ENCODE measurements at regions not wholly inside any gene's neighbourhood (a gene's known extent, or its start where the extent isn't known, plus 50 kb on each side); places are given as distances from the start of the nearest gene placed in this dataset.

GRCh38 chr5:113950186-113950585 lies 411.7 kb upstream of the KCNN2 start:
- no peaks in the 10 kb centered on the region for H3K36me3 ChIP-seq (ENCODE audit: control insufficient read depth, insufficient read depth, low read length)
- H3K27me3 ChIP-seq (replicated peaks; ENCODE audit: control insufficient read depth, insufficient read depth, low read length) = no peaks in the 10 kb centered on the region
- DNase-seq (ENCODE audit: extremely low read depth, insufficient read length) = no peak
- H3K4me3 ChIP-seq (replicated peaks; ENCODE audit: low read depth, low read length) = no peak overlapping the region
- no peak for TF ChIP-seq CTCF (IDR thresholded peaks at IDR 0.05; ENCODE audit: insufficient read depth, low read length, poor library complexity, severe bottlenecking)

GRCh38 chr5:113965225-113965624 lies 396.6 kb upstream of the KCNN2 start:
- no peak for TF ChIP-seq CTCF (IDR thresholded peaks at IDR 0.05; ENCODE audit: insufficient read depth, low read length, poor library complexity, severe bottlenecking)
- DNase-seq (ENCODE audit: extremely low read depth, insufficient read length) = no peak
- Histone ChIP-seq H3K4me3 (replicated peaks; ENCODE audit: low read depth, low read length) (no peak overlapping the region), H3K27me3 (replicated peaks; ENCODE audit: control insufficient read depth, insufficient read depth, low read length) (no peaks in the 10 kb centered on the region), H3K36me3 (ENCODE audit: control insufficient read depth, insufficient read depth, low read length) (no peaks in the 10 kb centered on the region)

- no peak for TF ChIP-seq CTCF (IDR thresholded peaks at IDR 0.05; ENCODE audit: insufficient read depth, low read length, poor library complexity, severe bottlenecking)
These were observed 392.0 kb upstream of the KCNN2 start for GRCh38 chr5:113969901-113970300.

GRCh38 chr5:113971454-113971853 lies 390.4 kb upstream of the KCNN2 start:
- H3K4me3 ChIP-seq (replicated peaks; ENCODE audit: low read depth, low read length) = no peak overlapping the region
- TF ChIP-seq CTCF (IDR thresholded peaks at IDR 0.05; ENCODE audit: insufficient read depth, low read length, poor library complexity, severe bottlenecking) = no peak
- DNase-seq (ENCODE audit: extremely low read depth, insufficient read length) = no peak
- no peaks in the 10 kb centered on the region for H3K36me3 ChIP-seq (ENCODE audit: control insufficient read depth, insufficient read depth, low read length)
- no peaks in the 10 kb centered on the region for H3K27me3 ChIP-seq (replicated peaks; ENCODE audit: control insufficient read depth, insufficient read depth, low read length)

More at GRCh38 chr5:113969901-113970300, 392.0 kb upstream of the KCNN2 start:
- H3K27me3 ChIP-seq (replicated peaks; ENCODE audit: control insufficient read depth, insufficient read depth, low read length) = no peaks in the 10 kb centered on the region
- no peak overlapping the region for H3K4me3 ChIP-seq (replicated peaks; ENCODE audit: low read depth, low read length)
- H3K36me3 ChIP-seq (ENCODE audit: control insufficient read depth, insufficient read depth, low read length) = no peaks in the 10 kb centered on the region
- DNase-seq (ENCODE audit: extremely low read depth, insufficient read length) = no peak

GRCh38 chr5:113974976-113975375 lies 386.9 kb upstream of the KCNN2 start:
- no peak overlapping the region for H3K4me3 ChIP-seq (replicated peaks; ENCODE audit: low read depth, low read length)
- no peak for TF ChIP-seq CTCF (IDR thresholded peaks at IDR 0.05; ENCODE audit: insufficient read depth, low read length, poor library complexity, severe bottlenecking)
- no peak for DNase-seq (ENCODE audit: extremely low read depth, insufficient read length)
- H3K36me3 ChIP-seq (ENCODE audit: control insufficient read depth, insufficient read depth, low read length) = no peaks in the 10 kb centered on the region
- no peaks in the 10 kb centered on the region for H3K27me3 ChIP-seq (replicated peaks; ENCODE audit: control insufficient read depth, insufficient read depth, low read length)

GRCh38 chr5:113984928-113985327 lies 376.9 kb upstream of the KCNN2 start:
- H3K27me3 ChIP-seq (replicated peaks; ENCODE audit: control insufficient read depth, insufficient read depth, low read length) = no peaks in the 10 kb centered on the region
- H3K36me3 ChIP-seq (ENCODE audit: control insufficient read depth, insufficient read depth, low read length) = no peaks in the 10 kb centered on the region
- no peak for DNase-seq (ENCODE audit: extremely low read depth, insufficient read length)
- no peak for TF ChIP-seq CTCF (IDR thresholded peaks at IDR 0.05; ENCODE audit: insufficient read depth, low read length, poor library complexity, severe bottlenecking)
- H3K4me3 ChIP-seq (replicated peaks; ENCODE audit: low read depth, low read length) = no peak overlapping the region
